Amniotic epithelial cell (primary cell): ENCODE measurements at regions not wholly inside any gene's neighbourhood (a gene's known extent, or its start where the extent isn't known, plus 50 kb on each side); places are given as distances from the start of the nearest gene placed in this dataset.
"Not testable (repeated sequence)": the region's sequence is repeated elsewhere in the genome, so short reads cannot be mapped to it uniquely, and the experiment has no call there.

Experiments
- DNase-seq: peaks from one replicate; pipeline ENCODE4 v3.0.0-alpha.2; 2010; ENCODE audit warnings: low read depth

DNA sequence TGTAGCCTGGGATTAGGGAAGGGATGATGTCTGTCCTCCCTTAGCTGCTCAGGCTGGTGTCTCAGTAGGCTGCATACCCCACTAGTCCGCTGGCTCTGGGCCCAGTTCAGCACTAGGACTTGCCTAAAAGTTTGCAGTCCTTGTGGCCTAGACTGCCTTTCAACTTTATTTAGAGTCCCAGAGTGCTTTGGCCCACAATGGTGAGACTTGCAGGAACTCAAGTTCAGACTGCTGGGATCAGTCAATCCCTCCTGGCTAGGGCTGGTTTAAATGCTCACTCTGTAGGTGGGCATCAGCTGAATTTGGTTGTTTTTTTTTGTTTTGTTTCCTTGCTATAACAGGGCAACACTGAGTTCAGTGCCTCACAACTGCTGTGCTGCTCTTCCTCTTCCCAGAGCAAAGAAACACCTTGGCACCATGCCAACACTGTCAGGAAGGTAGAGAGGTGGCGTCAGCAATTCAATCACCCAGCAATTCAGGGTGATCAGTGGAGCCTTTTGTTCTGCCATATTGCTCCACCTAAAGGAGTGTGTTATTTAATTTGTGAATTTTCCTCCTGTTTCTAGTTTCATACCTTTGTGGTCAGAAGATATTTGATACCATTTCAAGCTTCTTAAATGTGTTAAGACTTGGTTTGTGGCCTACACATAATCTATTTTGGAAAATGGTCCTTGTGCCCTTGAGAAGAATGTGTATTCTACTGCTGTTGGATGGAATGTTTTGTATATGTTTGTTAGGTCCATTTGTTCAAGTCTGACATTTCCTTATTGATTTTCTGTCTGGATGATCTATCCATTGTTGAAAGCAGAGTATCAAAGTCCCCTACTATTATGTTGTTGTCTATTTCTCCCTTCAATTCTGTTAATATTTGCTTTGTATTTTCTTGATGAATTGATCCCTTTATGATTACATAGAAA is 284.0 kb upstream of the PMFBP1 start:
- no peak for DNase-seq

DNA sequence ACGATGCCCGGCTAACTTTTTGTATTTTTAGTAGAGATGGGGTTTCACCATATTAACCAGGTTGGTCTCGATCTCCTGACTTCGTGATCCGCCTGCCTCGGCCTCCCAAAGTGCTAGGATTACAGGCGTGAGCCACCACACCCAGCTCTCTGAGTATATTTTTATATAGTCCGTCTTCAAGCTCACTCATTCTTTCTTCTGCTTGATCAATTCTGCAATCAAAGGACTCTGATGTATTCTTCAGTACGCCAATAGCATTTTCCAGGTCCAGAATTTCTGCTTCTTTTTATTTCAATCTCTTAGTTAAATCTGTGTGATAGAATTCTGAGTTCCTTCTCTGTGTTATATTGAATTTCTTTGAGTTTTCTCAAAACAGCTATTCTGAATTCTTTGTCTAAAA is 281.9 kb upstream of the PMFBP1 start:
- not testable (repeated sequence) for DNase-seq

DNA sequence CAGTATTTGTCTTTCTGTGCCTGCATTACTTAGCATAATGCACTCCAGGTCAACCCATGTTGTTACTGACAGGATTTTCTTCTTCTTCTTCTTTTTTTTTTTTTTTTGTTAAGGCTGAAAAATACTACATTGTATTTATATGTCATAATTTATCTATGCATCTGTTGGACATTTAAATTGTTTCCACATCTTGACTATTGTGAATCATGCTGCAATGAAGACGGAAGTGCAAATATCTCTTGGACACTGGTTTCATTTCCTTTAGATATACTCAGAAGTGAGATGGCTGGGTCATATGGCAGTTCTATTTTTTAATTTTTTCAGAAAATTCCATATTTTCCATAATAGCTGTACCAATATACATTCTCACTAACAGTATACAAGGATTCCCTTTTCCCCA is 272.7 kb upstream of the PMFBP1 start:
- no peak for DNase-seq

DNA sequence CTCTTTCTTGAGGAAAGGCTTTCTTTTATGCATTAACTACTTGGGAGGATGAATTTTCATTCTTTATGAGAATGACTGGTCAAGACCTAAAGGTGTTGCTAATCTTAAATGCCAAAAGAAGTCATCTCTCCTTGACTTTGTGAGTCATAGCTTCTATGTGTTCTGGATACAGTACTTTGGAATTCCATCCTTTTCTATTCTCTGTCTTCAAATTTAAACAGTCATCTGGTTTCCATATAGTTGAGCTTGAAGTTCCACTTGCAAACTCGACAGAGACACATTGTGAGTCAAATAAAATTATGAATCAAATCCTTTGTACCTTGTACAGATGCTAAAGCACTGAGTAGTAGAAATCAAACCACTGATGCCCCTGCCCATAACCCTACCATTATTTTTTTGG is 271.9 kb upstream of the PMFBP1 start:
- DNase-seq: no peak

DNA sequence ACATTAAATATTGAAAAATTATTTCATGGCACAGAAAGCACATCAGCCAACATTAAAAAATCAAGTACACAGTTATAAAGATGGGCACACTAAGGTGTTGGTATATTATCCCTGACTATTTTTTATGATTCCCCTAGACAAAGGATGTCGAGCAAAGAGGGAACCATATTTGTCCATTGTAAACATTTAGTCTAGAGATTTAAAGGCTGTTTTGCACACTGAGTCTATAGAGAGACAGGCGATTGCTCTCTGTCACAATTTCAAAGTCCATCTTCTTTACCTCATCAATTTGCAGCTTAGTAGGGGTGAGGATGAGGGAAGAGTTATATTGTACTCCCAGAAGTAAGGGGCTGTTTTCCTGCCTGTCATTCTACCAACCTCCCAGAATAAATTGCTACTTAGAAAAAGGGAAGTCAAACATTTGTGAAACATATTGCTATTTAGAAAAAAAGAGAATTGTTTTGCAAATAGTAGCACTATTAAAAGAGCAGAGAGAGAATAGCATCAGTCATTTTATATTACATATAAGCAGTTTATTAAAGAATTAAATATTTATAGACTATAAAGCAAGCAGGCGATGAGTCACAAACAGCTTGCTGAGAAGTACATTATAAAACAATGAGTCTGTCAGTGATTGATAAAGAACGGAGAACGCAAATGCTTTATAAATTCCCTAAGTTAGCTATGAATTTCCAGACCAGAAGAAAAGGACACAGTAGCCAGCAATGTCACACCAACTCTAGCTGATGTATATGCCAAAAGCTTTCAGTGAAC is 270.6 kb upstream of the PMFBP1 start:
- no peak for DNase-seq

DNA sequence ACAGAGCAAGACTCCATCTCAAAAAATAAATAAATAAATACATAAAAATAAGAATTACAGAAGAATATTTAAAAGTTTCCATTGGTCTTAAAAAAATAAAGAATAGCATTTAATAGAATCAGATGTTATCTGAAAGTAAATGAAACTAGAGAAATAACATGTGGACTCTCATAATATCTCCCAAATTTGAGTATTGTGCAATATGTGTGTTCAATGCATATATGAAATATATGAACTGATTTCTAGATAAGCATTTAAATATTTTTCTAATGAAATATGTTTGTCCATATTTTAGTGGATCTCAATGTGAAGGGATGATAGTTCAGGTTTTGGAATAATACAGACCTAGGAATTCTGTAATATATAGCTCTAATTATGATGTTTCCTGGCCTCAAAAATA is 265.9 kb upstream of the PMFBP1 start:
- DNase-seq: no peak

DNA sequence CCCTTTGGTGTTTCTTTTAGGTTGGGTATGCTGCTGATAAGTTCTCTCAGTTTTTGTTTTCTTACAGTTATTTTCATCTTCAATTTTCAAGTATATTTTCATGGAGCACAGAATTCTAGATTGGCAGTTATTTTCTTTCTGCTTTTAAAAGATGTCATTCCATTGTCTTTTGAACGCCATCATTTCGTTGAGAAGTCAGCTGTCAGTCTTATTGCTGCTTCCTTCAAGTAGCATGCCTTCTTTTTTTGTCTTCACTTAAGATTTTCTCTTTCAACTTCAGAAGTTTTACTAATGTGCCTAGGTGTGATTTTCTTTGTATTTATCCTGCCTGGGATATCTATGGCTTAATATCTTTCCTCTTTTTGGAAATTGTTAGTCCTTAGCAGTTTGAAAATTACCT is 262.2 kb upstream of the PMFBP1 start:
- DNase-seq: peak; percentile 75

DNA sequence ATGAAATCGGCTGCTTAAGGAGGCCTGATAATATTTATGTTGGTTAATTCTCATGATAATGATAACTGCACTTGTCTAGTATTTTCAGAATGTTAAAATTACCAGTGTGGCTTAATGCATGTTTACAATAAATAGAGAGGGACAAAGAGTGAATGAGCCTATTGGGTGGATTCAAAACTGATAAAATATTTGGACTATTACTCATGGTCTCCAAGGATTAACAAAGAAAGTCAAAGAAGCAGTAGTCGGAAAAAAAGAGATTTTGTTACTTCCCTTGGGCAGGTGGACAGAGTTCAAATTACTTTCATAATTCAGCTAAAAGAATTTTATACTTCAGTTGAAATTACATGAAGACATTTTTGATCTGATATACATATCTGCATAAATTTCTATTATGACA is 258.2 kb upstream of the PMFBP1 start:
- DNase-seq: no peak

DNA sequence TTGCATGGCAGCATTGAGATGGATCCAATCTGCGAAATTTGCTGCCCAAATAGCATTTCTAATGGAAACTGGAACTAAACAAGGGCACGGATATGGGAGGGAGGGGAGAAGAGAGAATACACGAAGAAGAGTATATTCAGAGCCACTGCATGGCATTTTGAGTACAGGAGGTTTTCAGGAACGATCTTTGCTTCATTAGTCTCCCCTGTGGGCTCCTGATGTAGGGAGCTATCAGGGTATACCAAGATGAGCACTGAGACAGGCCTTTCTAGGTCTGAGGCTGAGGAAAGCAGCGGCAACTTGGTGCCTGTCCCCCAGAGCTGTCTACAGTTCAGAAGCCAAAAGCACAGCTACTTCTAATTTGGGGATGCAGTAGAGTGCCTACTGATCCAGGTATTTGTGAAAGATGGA is 257.7 kb upstream of the PMFBP1 start:
- DNase-seq: no peak

DNA sequence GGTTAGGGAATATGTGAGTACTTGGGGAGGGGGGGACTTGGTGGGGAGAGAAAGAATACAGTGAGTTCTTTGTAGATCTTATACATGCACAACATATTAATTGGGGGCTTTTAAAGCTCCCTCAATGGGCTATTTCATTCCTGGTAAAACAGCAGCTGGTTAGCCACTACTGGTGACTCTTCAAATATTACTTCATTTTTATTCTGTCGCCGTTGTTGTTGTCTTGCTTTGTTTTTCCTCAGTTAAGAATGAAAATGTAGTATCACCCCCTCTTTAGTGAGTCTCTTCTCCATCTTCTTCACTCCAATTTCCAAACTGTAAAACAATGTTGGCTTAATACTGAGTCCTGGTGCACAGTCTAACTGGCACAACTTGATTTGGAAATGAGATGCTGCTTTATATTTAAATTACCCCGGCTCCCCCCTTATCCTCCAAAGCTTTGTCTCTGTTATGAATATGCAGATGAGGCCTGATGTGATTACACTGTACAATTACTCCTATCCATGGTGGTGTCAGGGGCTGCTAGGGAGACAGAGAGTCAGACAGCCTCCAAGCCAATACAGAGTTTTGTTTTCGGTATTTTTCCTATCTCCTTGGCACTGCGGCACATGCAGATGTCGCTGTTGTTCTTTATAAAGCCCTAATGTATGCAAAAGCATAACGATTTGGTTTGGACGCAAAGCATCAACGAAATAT is 256.9 kb upstream of the PMFBP1 start:
- DNase-seq: no peak

DNA sequence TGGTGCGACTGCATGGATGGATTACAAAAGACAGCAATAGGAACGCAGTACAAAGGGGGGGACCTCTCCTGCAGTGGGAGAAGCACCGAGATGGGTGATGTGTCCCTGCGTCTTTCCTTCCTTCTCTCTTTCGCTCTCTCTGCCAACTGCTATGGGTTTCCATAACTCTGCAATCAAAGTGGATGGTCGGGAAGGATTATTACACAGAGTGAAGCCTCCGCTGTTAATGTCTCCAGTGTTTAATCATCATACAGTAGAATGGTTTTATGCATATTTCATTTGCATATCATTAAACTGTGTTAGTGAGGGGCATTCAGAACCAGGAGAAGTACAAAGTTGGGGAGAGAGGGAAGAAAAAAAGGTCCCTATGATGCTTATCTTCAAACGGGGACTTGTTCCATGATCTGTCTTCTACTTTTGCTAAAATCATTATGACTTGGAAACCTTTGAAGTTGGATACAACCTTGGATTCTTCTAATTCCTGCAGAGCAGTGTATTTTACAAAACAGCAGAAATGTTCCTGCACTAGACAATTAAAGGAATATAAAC is 255.9 kb upstream of the PMFBP1 start:
- no peak for DNase-seq

DNA sequence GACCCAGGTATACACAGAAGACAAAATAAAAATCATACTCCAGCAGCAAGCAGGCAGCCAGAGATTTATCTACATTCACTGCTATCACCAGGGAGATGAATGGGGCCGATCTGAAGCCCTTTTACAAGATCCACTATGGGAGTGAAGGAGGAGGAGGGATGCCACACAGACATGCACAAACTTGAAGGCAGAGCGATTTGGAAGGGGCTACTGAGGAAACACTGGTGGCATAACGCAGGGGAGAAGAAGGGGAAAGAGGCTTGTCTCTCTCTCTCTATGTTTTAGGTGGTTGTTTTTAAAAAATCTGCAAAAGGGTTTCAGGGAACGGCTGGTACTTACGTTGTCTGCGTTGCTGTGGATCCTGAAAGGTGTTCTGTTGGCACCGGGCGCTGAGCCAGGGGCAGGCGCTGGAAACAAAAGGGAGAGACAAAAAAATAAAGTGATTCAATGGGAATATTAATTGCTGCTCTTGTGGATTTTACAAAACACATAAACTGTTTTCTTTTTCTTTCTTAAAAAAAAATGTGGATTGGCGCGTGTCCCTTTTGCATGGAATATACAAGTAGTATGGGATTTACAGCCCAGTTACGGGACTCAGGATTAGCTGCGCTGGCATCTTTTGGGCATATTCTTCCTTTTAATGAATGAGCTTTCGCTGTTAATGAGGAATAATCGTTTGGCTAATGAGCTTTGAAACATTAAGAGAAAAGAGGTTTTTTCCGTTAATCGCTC is 255.3 kb upstream of the PMFBP1 start:
- no peak for DNase-seq

DNA sequence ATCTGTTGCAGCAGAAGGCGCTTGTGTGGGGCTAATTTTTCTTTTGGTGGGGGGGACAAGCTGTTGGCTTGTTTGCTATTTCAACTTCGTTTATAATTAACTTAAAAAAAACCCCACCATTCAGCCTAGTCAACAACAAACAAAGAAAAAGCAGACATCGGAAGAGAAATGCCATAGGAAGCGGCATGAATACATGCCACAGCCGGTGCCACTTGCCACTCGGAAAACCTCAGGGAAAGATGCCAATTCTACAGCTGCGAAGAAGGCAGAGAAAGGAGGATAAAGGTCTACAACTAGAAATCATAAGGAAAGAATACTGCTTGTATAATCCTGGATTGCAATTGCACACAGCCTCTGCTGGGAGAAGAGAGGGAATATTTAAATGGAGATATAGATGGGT is 254.4 kb upstream of the PMFBP1 start:
- DNase-seq: no peak

DNA sequence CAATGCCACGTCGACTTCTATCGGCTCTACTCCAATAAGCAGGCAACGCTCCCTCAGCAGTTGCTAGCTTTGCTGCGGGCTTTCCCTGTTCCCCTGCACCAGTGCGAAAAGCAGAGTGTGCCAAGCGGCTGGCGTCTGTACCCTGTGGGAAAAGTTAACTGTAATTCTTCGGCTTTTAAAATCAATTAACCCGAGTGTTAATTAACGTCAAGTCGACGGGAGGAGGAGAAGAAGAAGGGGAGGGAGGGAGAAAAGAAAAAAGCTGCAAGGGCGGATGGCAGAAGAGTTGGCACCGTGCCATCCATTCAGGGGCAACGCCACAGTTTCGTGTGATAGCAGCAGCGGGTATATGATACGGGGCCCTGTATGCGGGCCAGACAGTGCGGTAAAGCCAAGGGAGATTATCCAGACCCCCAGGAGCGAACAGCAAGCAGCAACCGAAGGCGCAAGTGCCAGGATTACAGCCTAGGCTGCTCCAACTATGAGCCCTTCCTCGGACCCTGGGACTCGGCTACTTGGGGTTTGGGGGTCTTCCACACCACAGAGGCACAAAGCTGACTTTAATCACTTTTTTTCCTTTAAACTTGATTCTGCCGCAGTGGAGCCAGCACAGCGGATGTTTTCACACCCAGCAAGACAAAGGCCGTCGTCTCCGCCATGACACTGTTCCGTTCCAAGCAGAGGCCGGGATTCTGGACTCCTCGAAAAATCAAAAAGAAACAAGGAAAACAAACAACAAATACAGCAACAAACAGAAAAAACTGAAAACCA is 253.8 kb upstream of the PMFBP1 start:
- DNase-seq: no peak

DNA sequence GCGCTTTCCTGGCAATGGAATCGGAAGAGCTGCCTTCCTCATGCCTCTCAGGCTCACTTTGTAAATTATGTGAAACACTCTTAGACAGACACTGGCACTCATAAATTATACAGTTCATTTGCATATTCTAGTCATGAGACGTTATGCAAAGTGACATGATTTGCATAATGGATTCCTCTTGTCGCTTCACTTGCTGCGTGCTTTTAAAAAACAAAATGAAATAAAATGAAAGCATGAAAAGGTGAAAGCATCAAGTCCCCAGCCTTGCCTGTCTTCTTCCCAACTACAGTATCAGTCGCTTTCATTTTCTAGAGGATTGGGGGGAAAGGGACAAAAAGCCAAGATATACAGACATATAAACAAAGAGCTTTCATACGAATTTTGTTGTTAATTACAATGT is 252.8 kb upstream of the PMFBP1 start:
- DNase-seq: no peak

DNA sequence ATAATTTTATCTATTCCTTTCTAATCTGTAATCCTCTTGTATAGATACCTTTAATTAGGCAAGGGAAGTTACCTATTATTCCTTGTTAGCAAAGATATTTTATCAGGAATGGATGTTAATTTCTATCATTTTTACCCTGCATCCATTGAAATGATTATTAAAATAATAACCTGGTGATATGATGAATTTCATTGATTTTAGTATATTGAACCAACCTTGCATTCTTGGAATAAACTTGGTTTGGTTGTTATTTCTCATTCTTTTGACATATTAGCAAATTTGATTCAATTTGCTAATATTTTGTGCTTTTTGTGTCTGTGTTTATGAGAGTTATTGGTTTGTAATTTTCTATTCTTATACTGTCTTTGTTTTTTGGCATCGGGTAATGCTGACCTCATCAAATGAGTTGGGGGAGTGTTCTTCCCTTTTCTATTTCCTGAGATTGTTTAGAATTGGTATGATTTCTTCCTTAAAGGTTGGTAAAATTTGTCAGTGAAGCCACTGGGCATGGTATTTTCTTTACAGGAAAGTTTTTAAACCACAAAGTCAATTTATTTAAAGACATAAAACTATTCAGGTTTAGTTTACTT is 250.4 kb upstream of the PMFBP1 start:
- no peak for DNase-seq

DNA sequence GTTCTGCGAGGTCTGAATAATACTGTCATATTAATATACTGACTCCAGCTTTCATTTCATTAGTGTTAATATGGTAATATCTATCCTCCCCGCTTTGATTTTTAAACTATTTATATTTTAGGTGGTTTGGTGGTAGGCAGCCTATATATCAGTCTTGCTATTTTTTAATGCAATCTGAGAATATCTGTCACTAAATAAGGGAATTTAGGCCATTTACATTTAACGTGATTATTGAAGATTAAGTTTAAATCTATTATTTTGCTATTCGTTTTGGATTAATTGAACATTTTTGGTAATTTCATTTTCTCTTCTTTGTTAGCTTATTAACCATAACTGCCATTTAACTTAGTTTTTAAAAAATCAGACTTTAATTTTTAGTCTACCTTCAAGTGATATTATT is 247.7 kb upstream of the PMFBP1 start:
- DNase-seq: no peak

DNA sequence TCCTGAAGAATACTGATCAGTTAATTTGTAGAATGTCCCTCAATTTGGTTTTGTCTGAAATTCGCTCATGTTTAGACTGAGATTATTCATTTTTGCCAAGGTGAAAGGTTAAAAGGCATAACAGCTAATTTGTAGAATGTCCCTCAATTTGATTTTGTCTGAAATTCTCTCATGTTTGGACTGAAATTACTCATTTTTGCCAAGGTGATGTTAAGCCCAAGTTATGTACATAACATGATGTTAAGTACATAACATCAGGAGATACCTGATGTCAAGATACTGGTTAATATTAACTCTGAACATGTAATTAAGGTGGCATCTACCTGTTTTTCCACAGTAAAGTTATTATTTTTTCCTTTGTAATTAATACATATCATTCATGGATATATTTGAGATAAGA is 243.4 kb upstream of the PMFBP1 start:
- DNase-seq: no peak

DNA sequence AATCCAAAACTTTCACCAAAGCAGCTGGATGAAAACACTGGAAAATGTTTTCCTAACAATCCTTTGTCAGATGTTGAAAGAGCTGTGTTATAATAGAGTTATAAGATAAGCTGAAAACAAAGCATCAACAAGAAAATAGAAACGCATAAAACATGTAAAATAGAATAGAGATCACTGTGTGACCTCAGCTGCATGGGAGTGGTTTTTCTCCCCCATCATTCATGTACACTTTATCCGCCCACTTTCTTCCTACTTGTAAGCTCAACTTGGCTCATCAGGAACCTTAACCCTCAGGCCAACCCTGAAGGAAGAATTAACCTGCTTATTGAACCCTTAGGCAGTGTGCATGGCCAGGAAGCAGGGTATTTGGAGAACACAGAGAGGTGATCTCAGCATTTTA is 238.5 kb upstream of the PMFBP1 start:
- DNase-seq: no peak

DNA sequence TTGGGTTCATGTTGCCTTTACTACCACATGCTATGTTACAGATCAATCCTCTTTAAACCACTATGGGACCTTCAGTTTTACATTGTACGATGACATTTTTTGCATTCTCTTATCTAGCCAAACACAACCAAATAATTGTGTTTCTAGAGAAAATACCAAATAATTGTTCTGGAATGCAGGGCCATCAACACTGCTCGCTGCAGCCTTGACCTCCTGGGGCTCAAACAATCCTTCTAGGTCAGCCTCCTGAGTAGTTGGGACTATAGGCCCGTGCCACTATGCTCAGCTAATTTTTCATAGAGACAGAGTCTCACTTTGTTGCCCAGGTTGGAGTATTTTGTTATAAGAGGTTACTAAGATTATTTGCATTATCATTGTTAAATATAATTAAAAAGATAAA is 237.5 kb upstream of the PMFBP1 start:
- no peak for DNase-seq

DNA sequence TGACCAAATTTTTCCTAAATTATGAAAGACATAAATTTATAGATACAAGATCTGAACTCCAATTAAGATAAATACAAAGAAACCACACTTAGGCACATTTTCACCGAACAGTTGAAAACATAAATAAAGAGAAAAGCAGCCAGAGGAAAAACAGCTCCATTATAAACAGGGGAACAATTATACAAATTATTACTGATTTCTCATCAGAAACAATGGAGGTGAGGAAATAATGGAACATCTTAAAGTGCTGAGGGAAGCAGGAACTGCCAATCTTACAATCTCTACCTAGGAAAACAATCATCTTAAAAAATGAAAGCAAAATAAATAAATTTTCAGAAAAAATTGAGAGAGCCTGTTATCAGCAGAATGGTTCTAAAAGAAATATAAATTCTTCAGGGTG is 234.4 kb upstream of the PMFBP1 start:
- no peak for DNase-seq
